RPMI8226 (cell line): ENCODE measurements at regions not wholly inside any gene's neighbourhood (a gene's known extent, or its start where the extent isn't known, plus 50 kb on each side); places are given as distances from the start of the nearest gene placed in this dataset.
"Not testable (repeated sequence)": the region's sequence is repeated elsewhere in the genome, so short reads cannot be mapped to it uniquely, and the experiment has no call there.

Source experiments
- DNase-seq: peaks from one replicate; pipeline ENCODE4 v3.0.0-alpha.2; 2015

- no peak for DNase-seq
These were observed 100.5 kb downstream of the SLC4A3 start for GRCh38 chr2:219727771-219728429.

GRCh38 chr2:219728991-219729487 lies 101.6 kb downstream of the SLC4A3 start:
- no peak for DNase-seq

GRCh38 chr2:219731173-219731572 lies 103.7 kb downstream of the SLC4A3 start:
- DNase-seq, result no peak

GRCh38 chr2:219733106-219733505 lies 105.7 kb downstream of the SLC4A3 start:
- DNase-seq, result no peak

- no peak for DNase-seq
These were observed 106.3 kb downstream of the SLC4A3 start for GRCh38 chr2:219733746-219734145.

- DNase-seq, result peak; percentile 26
These were observed 108.8 kb downstream of the SLC4A3 start for GRCh38 chr2:219736209-219736608.

- no peak for DNase-seq
These were observed 109.9 kb downstream of the SLC4A3 start for GRCh38 chr2:219737270-219737691.

GRCh38 chr2:219739066-219739465 lies 111.6 kb downstream of the SLC4A3 start:
- no peak for DNase-seq

GRCh38 chr2:219739866-219740440 lies 112.5 kb downstream of the SLC4A3 start:
- no peak for DNase-seq

- DNase-seq, result no peak
These were observed 116.1 kb downstream of the SLC4A3 start for GRCh38 chr2:219743548-219743947.

- DNase-seq, result no peak
These were observed 116.6 kb downstream of the SLC4A3 start for GRCh38 chr2:219744066-219744465.

- no peak for DNase-seq
These were observed 117.2 kb downstream of the SLC4A3 start for GRCh38 chr2:219744600-219744999.

GRCh38 chr2:219747637-219748036 lies 120.2 kb downstream of the SLC4A3 start:
- DNase-seq, result no peak

GRCh38 chr2:219748671-219749570 lies 121.5 kb downstream of the SLC4A3 start:
- no peak for DNase-seq

- not testable (repeated sequence) for DNase-seq
These were observed 123.7 kb downstream of the SLC4A3 start for GRCh38 chr2:219751121-219751520.

GRCh38 chr2:219752726-219753125 lies 125.3 kb downstream of the SLC4A3 start:
- no peak for DNase-seq

GRCh38 chr2:219758907-219759680 lies 131.7 kb downstream of the SLC4A3 start:
- no peak for DNase-seq

GRCh38 chr2:219759801-219760200 lies 132.4 kb downstream of the SLC4A3 start:
- no peak for DNase-seq

- DNase-seq, result no peak
These were observed 137.9 kb downstream of the SLC4A3 start for GRCh38 chr2:219765231-219765911.

- no peak for DNase-seq
These were observed 139.2 kb downstream of the SLC4A3 start for GRCh38 chr2:219766658-219767057.

- no peak for DNase-seq
These were observed 141.9 kb downstream of the SLC4A3 start for GRCh38 chr2:219769090-219769910.
